ENCODE measurements at regions not wholly inside any gene's neighbourhood (a gene's known extent, or its start where the extent isn't known, plus 50 kb on each side); places are given as distances from the start of the nearest gene placed in this dataset.

DNA sequence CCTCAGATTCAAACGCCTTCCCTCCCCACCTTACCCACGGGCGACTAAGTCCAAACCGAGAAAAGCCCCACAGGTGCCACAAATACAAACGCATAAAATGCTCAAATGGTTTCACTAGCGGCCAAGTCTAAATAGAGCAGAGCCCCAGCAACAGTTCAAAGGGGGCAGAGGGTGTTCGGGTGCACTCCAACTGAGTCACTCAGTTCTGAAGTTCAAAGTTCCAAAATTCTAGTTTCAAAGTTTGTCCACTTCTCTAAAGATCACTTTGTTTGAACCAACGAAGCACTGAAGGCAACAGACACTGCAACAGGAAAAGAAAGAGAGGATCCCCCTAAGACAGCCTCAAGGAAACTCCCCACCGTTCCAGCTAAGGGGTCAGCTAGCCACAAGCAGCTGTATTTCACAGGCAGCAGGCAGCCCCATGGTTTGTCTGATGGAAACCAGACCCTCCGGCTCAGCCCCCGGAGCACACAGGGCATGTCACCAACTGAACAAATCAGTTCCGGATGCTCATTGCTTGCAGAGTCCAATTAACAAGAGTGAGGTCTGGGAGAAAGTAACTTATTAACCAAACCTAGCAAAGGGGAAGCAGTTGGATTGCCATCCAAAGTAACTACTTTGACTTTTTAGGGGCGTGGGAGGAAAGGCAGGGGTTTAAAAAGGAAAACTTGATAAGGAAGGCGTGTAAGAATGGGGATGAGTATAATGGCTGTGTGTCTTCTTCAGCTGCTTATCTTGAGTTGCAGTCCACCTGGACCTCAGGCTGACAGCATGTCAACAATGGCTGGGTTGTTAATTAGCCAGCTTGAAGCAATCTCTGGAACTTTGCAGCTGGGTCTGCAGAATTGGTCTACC is 1423.9 kb upstream of the PRMT6 start (continued):
- peak; percentile 71; the same call in 1 of the 2 replicates for TF ChIP-seq CBX5 (CRISPR knock-in tag; IDR thresholded peaks at IDR 0.05; ENCODE audit: borderline replicate concordance)
- no peak for TF ChIP-seq KDM1A (CRISPR knock-in tag; IDR thresholded peaks at IDR 0.05)
- TF ChIP-seq BORCS8-MEF2B (CRISPR knock-in tag; IDR thresholded peaks at IDR 0.05): peak; percentile 41
- TF ChIP-seq, protein P1, sequence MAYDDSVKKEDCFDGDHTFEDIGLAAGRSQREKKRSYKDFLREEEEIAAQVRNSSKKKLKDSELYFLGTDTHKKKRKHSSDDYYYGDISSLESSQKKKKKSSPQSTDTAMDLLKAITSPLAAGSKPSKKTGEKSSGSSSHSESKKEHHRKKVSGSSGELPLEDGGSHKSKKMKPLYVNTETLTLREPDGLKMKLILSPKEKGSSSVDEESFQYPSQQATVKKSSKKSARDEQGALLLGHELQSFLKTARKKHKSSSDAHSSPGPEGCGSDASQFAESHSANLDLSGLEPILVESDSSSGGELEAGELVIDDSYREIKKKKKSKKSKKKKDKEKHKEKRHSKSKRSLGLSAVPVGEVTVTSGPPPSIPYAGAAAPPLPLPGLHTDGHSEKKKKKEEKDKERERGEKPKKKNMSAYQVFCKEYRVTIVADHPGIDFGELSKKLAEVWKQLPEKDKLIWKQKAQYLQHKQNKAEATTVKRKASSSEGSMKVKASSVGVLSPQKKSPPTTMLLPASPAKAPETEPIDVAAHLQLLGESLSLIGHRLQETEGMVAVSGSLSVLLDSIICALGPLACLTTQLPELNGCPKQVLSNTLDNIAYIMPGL (CRISPR knock-in tag; IDR thresholded peaks at IDR 0.05; ENCODE audit: borderline replicate concordance in 1 of 2, low read depth in 1 of 2): no peak
- no peak for TF ChIP-seq EZH2 (conservative IDR thresholded peaks at IDR 0.05; ENCODE audit: low read depth, low read length)
- TF ChIP-seq ZNF431 (CRISPR knock-in tag; IDR thresholded peaks at IDR 0.05; ENCODE audit: borderline replicate concordance, low read depth): no peak
- TF ChIP-seq HOXA5 (CRISPR knock-in tag; IDR thresholded peaks at IDR 0.05): peak; percentile 28; the same call in 1 of the 2 replicates
- TF ChIP-seq ZNF530 (CRISPR knock-in tag; IDR thresholded peaks at IDR 0.05; ENCODE audit: low read depth): no peak
- TF ChIP-seq ZNF335 (CRISPR knock-in tag; IDR thresholded peaks at IDR 0.05): 0 out of 2 replicates have a peak, but pooled peaks have one; percentile 24
- no peak; the same call in 1 of the 2 replicates for TF ChIP-seq ZNF251 (CRISPR knock-in tag; IDR thresholded peaks at IDR 0.05)
- no peak for TF ChIP-seq ZNF224 (CRISPR knock-in tag; IDR thresholded peaks at IDR 0.05)
- TF ChIP-seq ZNF549 (CRISPR knock-in tag; IDR thresholded peaks at IDR 0.05): no peak
- TF ChIP-seq TEAD3 (CRISPR knock-in tag; optimal IDR thresholded peaks at IDR 0.05; ENCODE audit: borderline replicate concordance): peak; percentile 73
- TF ChIP-seq MTF2 (CRISPR knock-in tag; IDR thresholded peaks at IDR 0.05; ENCODE audit: borderline replicate concordance): no peak
- no peak for TF ChIP-seq SAFB2 (CRISPR knock-in tag; IDR thresholded peaks at IDR 0.05; ENCODE audit: borderline replicate concordance, low read depth)
- TF ChIP-seq, protein P2, sequence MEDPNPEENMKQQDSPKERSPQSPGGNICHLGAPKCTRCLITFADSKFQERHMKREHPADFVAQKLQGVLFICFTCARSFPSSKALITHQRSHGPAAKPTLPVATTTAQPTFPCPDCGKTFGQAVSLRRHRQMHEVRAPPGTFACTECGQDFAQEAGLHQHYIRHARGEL (CRISPR knock-in tag; IDR thresholded peaks at IDR 0.05): no peak
- TF ChIP-seq, protein P3, sequence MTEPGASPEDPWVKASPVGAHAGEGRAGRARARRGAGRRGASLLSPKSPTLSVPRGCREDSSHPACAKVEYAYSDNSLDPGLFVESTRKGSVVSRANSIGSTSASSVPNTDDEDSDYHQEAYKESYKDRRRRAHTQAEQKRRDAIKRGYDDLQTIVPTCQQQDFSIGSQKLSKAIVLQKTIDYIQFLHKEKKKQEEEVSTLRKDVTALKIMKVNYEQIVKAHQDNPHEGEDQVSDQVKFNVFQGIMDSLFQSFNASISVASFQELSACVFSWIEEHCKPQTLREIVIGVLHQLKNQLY (CRISPR knock-in tag; IDR thresholded peaks at IDR 0.05): peak; percentile 48; the same call in 1 of the 2 replicates
- TF ChIP-seq NRL (CRISPR knock-in tag; IDR thresholded peaks at IDR 0.05; ENCODE audit: borderline replicate concordance): no peak
- TF ChIP-seq DR1 (CRISPR knock-in tag; IDR thresholded peaks at IDR 0.05): no peak; the same call in 1 of the 2 replicates
- TF ChIP-seq JARID2 (CRISPR knock-in tag; IDR thresholded peaks at IDR 0.05; ENCODE audit: insufficient replicate concordance): no peak
- no peak for TF ChIP-seq RFX3 (CRISPR knock-in tag; IDR thresholded peaks at IDR 0.05)
- peak; percentile 80 for TF ChIP-seq CREM (IDR thresholded peaks at IDR 0.05)
- TF ChIP-seq CREM (CRISPR knock-in tag; IDR thresholded peaks at IDR 0.05): no peak
- TF ChIP-seq, protein P4, sequence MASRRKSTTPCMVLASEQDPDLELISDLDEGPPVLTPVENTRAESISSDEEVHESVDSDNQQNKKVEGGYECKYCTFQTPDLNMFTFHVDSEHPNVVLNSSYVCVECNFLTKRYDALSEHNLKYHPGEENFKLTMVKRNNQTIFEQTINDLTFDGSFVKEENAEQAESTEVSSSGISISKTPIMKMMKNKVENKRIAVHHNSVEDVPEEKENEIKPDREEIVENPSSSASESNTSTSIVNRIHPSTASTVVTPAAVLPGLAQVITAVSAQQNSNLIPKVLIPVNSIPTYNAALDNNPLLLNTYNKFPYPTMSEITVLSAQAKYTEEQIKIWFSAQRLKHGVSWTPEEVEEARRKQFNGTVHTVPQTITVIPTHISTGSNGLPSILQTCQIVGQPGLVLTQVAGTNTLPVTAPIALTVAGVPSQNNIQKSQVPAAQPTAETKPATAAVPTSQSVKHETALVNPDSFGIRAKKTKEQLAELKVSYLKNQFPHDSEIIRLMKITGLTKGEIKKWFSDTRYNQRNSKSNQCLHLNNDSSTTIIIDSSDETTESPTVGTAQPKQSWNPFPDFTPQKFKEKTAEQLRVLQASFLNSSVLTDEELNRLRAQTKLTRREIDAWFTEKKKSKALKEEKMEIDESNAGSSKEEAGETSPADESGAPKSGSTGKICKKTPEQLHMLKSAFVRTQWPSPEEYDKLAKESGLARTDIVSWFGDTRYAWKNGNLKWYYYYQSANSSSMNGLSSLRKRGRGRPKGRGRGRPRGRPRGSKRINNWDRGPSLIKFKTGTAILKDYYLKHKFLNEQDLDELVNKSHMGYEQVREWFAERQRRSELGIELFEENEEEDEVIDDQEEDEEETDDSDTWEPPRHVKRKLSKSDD (CRISPR knock-in tag; IDR thresholded peaks at IDR 0.05; ENCODE audit: low read depth): no peak
- peak; percentile 97 for TF ChIP-seq GATA4 (IDR thresholded peaks at IDR 0.05; ENCODE audit: borderline replicate concordance, low read depth)
